ENCODE measurements at regions not wholly inside any gene's neighbourhood (a gene's known extent, or its start where the extent isn't known, plus 50 kb on each side); places are given as distances from the start of the nearest gene placed in this dataset.

- Histone ChIP-seq H3K27me3 (ENCODE audit: control insufficient read depth, insufficient read depth, low read length) (peaks cover 2% of the 10 kb centered on the region), H3K4me3 (ENCODE audit: low read depth, low read length) (no peak overlapping the region), H3K36me3 (ENCODE audit: control insufficient read depth, insufficient read depth, low read length) (no peaks in the 10 kb centered on the region)
- no peak for DNase-seq (ENCODE audit: low read depth)
- peak; percentile 16 for TF ChIP-seq CTCF (IDR thresholded peaks at IDR 0.05; ENCODE audit: insufficient read depth, low read length, poor library complexity, severe bottlenecking)
These were observed 217.4 kb upstream of the TNRC6C start for GRCh38 chr17:77741109-77741508.

GRCh38 chr17:77742579-77742978 is 215.9 kb upstream of the TNRC6C start:
- Histone ChIP-seq H3K4me3 (ENCODE audit: low read depth, low read length) (no peak overlapping the region), H3K27me3 (ENCODE audit: control insufficient read depth, insufficient read depth, low read length) (no peaks in the 10 kb centered on the region), H3K36me3 (ENCODE audit: control insufficient read depth, insufficient read depth, low read length) (no peaks in the 10 kb centered on the region)
- no peak for DNase-seq (ENCODE audit: low read depth)
- no peak for TF ChIP-seq CTCF (IDR thresholded peaks at IDR 0.05; ENCODE audit: insufficient read depth, low read length, poor library complexity, severe bottlenecking)

GRCh38 chr17:77744066-77744988 is 214.2 kb upstream of the TNRC6C start:
- Histone ChIP-seq H3K36me3 (ENCODE audit: control insufficient read depth, insufficient read depth, low read length) (no peaks in the 10 kb centered on the region), H3K4me3 (ENCODE audit: low read depth, low read length) (no peak overlapping the region), H3K27me3 (ENCODE audit: control insufficient read depth, insufficient read depth, low read length) (no peaks in the 10 kb centered on the region)
- DNase-seq (ENCODE audit: low read depth): no peak
- TF ChIP-seq CTCF (IDR thresholded peaks at IDR 0.05; ENCODE audit: insufficient read depth, low read length, poor library complexity, severe bottlenecking): no peak

- TF ChIP-seq CTCF (IDR thresholded peaks at IDR 0.05; ENCODE audit: insufficient read depth, low read length, poor library complexity, severe bottlenecking): no peak
- no peak overlapping the region for H3K4me3 ChIP-seq (ENCODE audit: low read depth, low read length)
- no peaks in the 10 kb centered on the region for H3K36me3 ChIP-seq (ENCODE audit: control insufficient read depth, insufficient read depth, low read length)
- no peaks in the 10 kb centered on the region for H3K27me3 ChIP-seq (ENCODE audit: control insufficient read depth, insufficient read depth, low read length)
- no peak for DNase-seq (ENCODE audit: low read depth)
These were observed 212.8 kb upstream of the TNRC6C start for GRCh38 chr17:77745702-77746101.

GRCh38 chr17:77746393-77746792 is 212.1 kb upstream of the TNRC6C start:
- Histone ChIP-seq H3K27me3 (ENCODE audit: control insufficient read depth, insufficient read depth, low read length) (no peaks in the 10 kb centered on the region), H3K36me3 (ENCODE audit: control insufficient read depth, insufficient read depth, low read length) (no peaks in the 10 kb centered on the region), H3K4me3 (ENCODE audit: low read depth, low read length) (no peak overlapping the region)
- no peak for DNase-seq (ENCODE audit: low read depth)
- TF ChIP-seq CTCF (IDR thresholded peaks at IDR 0.05; ENCODE audit: insufficient read depth, low read length, poor library complexity, severe bottlenecking): no peak
